Head of caudate nucleus (tissue), 42 donors: ENCODE measurements at regions not wholly inside any gene's neighbourhood (a gene's known extent, or its start where the extent isn't known, plus 50 kb on each side); places are given as distances from the start of the nearest gene placed in this dataset.

ENCODE experiments used
- DNase-seq, 42 donors: peaks; one replicate each; pipeline versions ENCODE4 v3.0.0 to v3.0.0-alpha.2; 2020 to 2021; ENCODE audit warnings: mixed read lengths in 7 of 42
- intact Hi-C: fragments of 100-400 bp; cut with DNase I; formaldehyde crosslinking; loops from one replicate; pipeline ENCODE4 v1.15.0; 2022

GRCh38 chr1:230005040-230005439, 62.0 kb upstream of the GALNT2 start:
- intact Hi-C loops: no loop called here
- DNase-seq: no peak

DNA sequence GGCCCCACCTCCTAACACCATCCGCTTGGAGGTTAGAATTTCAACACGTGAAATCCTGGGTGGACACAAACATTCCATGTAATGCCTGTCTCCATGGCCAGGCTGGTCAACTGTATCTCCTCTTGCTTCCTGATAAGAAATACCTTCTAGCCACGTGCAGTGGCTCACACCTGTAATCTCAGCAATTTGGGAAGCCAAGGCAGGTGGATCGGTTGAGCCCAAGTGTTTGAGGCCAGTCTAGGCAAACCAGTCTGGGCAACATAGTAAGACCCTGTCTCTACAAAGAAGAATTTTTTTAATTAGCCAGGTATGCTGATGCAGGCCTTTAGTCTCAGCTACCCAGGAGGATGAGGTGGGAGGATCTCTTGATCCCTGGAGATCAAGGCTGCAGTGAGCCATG, 58.3 kb upstream of the GALNT2 start:
- DNase-seq: no peak
- intact Hi-C loops: no loop called here

- intact Hi-C loops: no loop called here
- DNase-seq: peak in 3 of 42 donors; percentile 32 to 54 (median 36)
Observed at GRCh38 chr1:230009611-230010313, 57.3 kb upstream of the GALNT2 start.

- intact Hi-C loops: no loop called here
- peak in 3 of 42 donors; percentile 26 to 32 (median 32) for DNase-seq
Observed at GRCh38 chr1:230010603-230011332, 56.3 kb upstream of the GALNT2 start.

DNA sequence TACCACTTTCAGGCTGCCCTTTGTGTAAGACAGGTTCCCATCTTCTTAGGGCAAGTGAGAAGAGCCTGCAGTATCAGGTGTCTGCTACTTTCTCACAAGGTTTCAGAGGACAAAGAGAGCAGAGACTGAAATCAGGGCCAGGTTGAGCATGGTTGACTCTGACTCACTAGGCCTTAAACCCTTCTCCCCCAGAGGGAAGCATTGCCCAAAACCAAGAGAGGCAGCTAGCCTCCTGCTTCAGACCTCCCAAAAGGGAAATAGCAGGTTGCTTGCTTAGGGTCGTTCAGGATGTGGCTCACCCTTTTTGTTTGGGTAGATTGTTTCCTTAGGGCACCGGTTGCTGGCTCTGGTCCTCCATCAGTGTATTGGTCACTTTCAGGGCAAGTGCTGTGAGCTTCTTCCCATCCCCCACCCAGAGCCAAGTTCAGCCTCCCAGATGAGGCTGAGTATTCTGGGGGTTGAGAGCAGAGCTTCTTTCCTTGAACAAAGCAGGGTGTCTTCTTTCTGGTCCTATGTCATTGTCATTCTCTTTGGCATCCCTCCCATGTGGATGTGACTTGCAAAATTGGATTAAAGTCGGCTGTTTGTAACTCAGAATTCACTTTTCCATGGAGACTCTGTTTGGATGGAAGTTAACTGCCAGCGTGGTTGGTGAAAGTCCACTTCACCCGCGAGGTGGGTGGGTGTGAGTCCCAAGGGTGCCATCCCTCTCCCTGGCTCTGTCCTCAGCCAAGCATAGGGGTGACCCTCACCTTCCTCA, 55.5 kb upstream of the GALNT2 start:
- peak in 2 of 42 donors; percentile 20 to 30 for DNase-seq
- intact Hi-C loops: no loop called here

DNA sequence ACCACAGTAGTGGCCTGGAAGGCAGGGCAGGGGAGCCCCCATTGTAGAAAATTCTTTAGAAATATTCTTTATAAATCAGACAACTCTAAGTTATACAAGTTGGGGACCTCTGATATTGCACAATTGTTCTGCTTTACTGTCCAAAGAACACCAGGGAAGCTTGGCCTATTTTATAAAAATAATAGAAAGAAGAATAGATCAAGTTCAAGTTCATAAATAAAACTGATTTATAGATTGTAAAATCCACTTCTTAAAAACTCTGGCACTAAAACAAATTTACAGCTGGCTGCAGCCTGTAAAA, 55.0 kb upstream of the GALNT2 start:
- intact Hi-C loops: no loop called here
- DNase-seq: no peak

DNA sequence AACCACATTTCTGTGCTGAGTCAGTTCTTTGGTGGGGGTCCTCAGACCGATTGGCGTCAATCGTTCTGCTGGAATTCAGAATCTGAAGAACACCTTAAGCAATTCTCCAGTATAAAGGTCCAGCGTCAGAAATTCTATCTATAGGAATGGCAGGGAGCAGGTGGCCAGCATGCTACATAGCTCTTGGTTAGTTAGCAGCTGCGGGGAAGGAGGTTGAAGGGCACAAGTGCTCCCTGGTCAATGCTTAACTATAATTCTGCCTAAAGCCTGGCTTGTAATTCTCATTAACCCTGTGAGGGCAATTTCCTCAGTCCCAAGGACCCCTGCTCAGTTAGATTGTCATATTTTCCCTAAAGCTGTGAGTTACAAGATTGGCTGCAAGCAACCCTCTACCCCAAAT, 54.3 kb upstream of the GALNT2 start:
- intact Hi-C loops: no loop called here
- DNase-seq: no peak

- intact Hi-C loops: no loop called here
- no peak for DNase-seq
Observed at GRCh38 chr1:230016159-230016558, 50.9 kb upstream of the GALNT2 start.
